ENCODE measurements at regions not wholly inside any gene's neighbourhood (a gene's known extent, or its start where the extent isn't known, plus 50 kb on each side); places are given as distances from the start of the nearest gene placed in this dataset.

DNA sequence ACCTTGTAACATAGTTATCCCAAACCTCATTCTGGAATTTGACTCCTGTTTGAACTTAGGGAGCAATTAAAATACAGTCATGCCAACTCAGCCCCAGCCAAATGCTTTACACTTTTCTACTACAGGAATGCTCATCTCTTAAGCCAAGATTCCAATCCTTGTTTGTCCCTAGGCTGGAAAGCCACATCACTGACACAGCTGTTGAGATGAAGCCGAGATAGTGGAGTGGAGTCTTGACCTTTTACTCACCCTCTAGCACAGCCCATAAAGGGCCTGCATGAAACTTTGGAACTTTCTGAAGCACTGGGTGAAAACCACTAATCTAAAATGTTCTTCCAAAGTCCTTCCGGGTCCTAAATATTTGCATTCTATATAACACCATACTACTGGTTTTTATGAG lies 247.3 kb downstream of the ETV1 start:
- peak in 1 of 2 donors; percentile 7 for DNase-seq
- Histone ChIP-seq H3K27me3 (no peaks in the 10 kb centered on the region), H3K27ac (no peak overlapping the region), H3K4me3 (no peak overlapping the region), H3K9me3 (no peaks in the 10 kb centered on the region), H3K36me3 (no peaks in the 10 kb centered on the region), H3K4me1 (peaks cover 0 to 18% (median 5%) of the 10 kb centered on the region in 4 donors)
- 59 to 80% (median 76%) methylated on average over 2 of the region's 2 CpGs for WGBS, 5 donors
- TF ChIP-seq CTCF (IDR thresholded peaks at IDR 0.05), result no peak
- no peak for TF ChIP-seq POLR2AphosphoS5 (IDR thresholded peaks at IDR 0.05)
- TF ChIP-seq EP300 (IDR thresholded peaks at IDR 0.05), result no peak
- no peak for TF ChIP-seq POLR2A (IDR thresholded peaks at IDR 0.05)
- intact Hi-C loops (cut with DNase I; ENCODE audit: low total_unique reads), result no loop called here

GRCh38 chr7:13742811-13743210 lies 246.7 kb downstream of the ETV1 start:
- 10 to 32% (median 16%) methylated on average over 1 of the region's 1 CpG for WGBS, 5 donors
- TF ChIP-seq POLR2AphosphoS5 (IDR thresholded peaks at IDR 0.05) (no peak), CTCF (IDR thresholded peaks at IDR 0.05) (peak in 4 of 7 experiments; percentile 17 to 49 (median 32))
- H3K9me3 ChIP-seq, result no peaks in the 10 kb centered on the region
- DNase-seq, result peak; percentile 30 to 75
- H3K4me1 ChIP-seq, result peaks cover 0 to 18% (median 5%) of the 10 kb centered on the region in 4 donors
- intact Hi-C loops (cut with DNase I; ENCODE audit: low total_unique reads), result no loop called here
- H3K4me3 ChIP-seq, result no peak overlapping the region
- H3K27ac ChIP-seq, result no peak overlapping the region
- no peaks in the 10 kb centered on the region for H3K27me3 ChIP-seq
- no peaks in the 10 kb centered on the region for H3K36me3 ChIP-seq

DNA sequence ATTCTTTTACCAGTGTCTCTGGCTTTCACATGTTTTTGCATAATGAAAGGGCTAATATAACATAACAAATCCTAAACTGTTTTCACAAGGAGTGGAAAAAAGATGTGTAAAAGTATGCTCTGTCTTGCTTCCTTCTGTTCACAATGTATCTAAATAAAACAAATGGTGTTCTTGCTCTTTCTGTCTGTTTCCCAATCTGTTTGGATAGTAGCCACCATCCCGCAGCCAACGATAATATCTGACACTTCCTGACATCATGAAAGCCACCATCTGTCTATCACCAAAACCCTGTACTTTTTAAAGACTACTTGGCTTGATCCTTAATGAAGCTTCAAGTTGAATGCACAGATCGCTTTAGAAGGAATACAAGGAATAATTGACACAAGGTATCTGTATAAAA lies 246.2 kb downstream of the ETV1 start:
- peak in 1 of 2 donors; percentile 20 for DNase-seq
- Histone ChIP-seq H3K4me1 (peaks cover 0 to 18% (median 5%) of the 10 kb centered on the region in 4 donors), H3K36me3 (no peaks in the 10 kb centered on the region), H3K27ac (no peak overlapping the region), H3K9me3 (no peaks in the 10 kb centered on the region), H3K4me3 (no peak overlapping the region), H3K27me3 (no peaks in the 10 kb centered on the region)
- WGBS, 5 donors, result 42 to 48% (median 47%) methylated on average over 3 of the region's 3 CpGs
- TF ChIP-seq POLR2A (IDR thresholded peaks at IDR 0.05), result no peak
- intact Hi-C loops (cut with DNase I; ENCODE audit: low total_unique reads), result no loop called here

- TF ChIP-seq POLR2A (IDR thresholded peaks at IDR 0.05) (no peak), EP300 (IDR thresholded peaks at IDR 0.05) (no peak), POLR2AphosphoS5 (IDR thresholded peaks at IDR 0.05) (no peak), CTCF (IDR thresholded peaks at IDR 0.05) (no peak)
- DNase-seq, result no peak
Observed at GRCh38 chr7:13745530-13745929, 243.9 kb downstream of the ETV1 start.

DNA sequence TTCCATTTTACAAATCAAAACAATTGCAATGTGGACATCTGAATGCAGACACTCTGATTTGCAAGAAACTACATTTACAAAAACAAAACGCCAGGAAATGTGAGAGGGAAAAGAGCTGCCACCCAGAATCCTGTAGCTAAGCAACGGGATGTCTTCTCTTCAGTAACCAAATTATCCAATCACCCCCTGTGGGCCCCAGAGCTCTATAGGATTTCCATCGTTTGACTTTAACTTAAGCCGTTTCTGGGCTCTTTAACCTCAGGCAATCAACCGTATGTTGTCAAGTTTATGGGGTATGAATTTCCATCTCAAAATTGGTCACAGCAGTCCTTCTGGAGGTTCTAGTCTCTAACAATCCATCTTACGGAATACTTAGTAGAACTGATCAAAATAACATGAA lies 240.5 kb downstream of the ETV1 start:
- Histone ChIP-seq H3K4me3 (no peak overlapping the region), H3K27ac (no peak overlapping the region), H3K36me3 (no peaks in the 10 kb centered on the region), H3K27me3 (no peaks in the 10 kb centered on the region), H3K9me3 (no peaks in the 10 kb centered on the region), H3K4me1 (peaks cover 0 to under 1% (median 0%) of the 10 kb centered on the region in 4 donors)
- 48 to 67% (median 51%) methylated on average over 6 of the region's 6 CpGs for WGBS, 5 donors
- no peak for TF ChIP-seq CTCF (IDR thresholded peaks at IDR 0.05)
- TF ChIP-seq POLR2AphosphoS5 (IDR thresholded peaks at IDR 0.05), result no peak
- no peak for TF ChIP-seq POLR2A (IDR thresholded peaks at IDR 0.05)
- TF ChIP-seq EP300 (IDR thresholded peaks at IDR 0.05), result no peak
- intact Hi-C loops (cut with DNase I; ENCODE audit: low total_unique reads), result no loop called here
- no peak for DNase-seq

More at GRCh38 chr7:13745530-13745929, 243.9 kb downstream of the ETV1 start:
- intact Hi-C loops (cut with DNase I; ENCODE audit: low total_unique reads), result no loop called here
- Histone ChIP-seq H3K9me3 (no peaks in the 10 kb centered on the region), H3K36me3 (no peaks in the 10 kb centered on the region), H3K27me3 (no peaks in the 10 kb centered on the region), H3K27ac (no peak overlapping the region), H3K4me1 (peaks cover 0 to 18% (median 5%) of the 10 kb centered on the region in 4 donors), H3K4me3 (no peak overlapping the region)
- 91 to 100% (median 96%) methylated on average over 1 of the region's 1 CpG for WGBS, 5 donors

Data from stomach (tissue), 8 donors.